ENCODE measurements at regions not wholly inside any gene's neighbourhood (a gene's known extent, or its start where the extent isn't known, plus 50 kb on each side); places are given as distances from the start of the nearest gene placed in this dataset.

GRCh38 chr16:60346256-60346655 lies 1612.1 kb upstream of the GOT2 start:
- TF ChIP-seq EZH2phosphoT487 (conservative IDR thresholded peaks at IDR 0.05; ENCODE audit: low read length) (no peak), CTCF (IDR thresholded peaks at IDR 0.05; ENCODE audit: insufficient read depth, low read length, poor library complexity, severe bottlenecking) (no peak)
- Histone ChIP-seq H3K27ac (ENCODE audit: low read depth, low read length) (no peak overlapping the region), H3K79me2 (ENCODE audit: insufficient read depth, low read length) (no peaks in the 10 kb centered on the region), H3K9ac (ENCODE audit: low read length) (no peak overlapping the region), H3K9me3 (ENCODE audit: insufficient read depth, low read length) (no peaks in the 10 kb centered on the region), H4K20me1 (ENCODE audit: low read depth, low read length) (no peaks in the 10 kb centered on the region), H3K36me3 (ENCODE audit: low read length) (no peaks in the 10 kb centered on the region), H3K4me2 (ENCODE audit: low read depth, low read length, poor library complexity, severe bottlenecking) (no peak overlapping the region), H2AFZ (ENCODE audit: low read depth, low read length, severe bottlenecking) (no peak overlapping the region), H3K9me2 (replicated peaks; ENCODE audit: insufficient read depth, low read length) (no peaks in the 10 kb centered on the region), H3F3A (ENCODE audit: insufficient read depth) (no peaks in the 10 kb centered on the region), H3K27me3 (ENCODE audit: low read length) (no peaks in the 10 kb centered on the region), H3K4me3 (ENCODE audit: insufficient read depth, low read length, poor library complexity, severe bottlenecking) (no peak overlapping the region)

GRCh38 chr16:60337671-60338070 lies 1603.6 kb upstream of the GOT2 start:
- H4K20me1 ChIP-seq (ENCODE audit: low read depth, low read length), result no peaks in the 10 kb centered on the region
- no peak overlapping the region for H3K4me3 ChIP-seq (ENCODE audit: insufficient read depth, low read length, poor library complexity, severe bottlenecking)
- no peaks in the 10 kb centered on the region for H3F3A ChIP-seq (ENCODE audit: insufficient read depth)
- H3K9me2 ChIP-seq (replicated peaks; ENCODE audit: insufficient read depth, low read length), result no peaks in the 10 kb centered on the region
- no peaks in the 10 kb centered on the region for H3K79me2 ChIP-seq (ENCODE audit: insufficient read depth, low read length)
- no peaks in the 10 kb centered on the region for H3K36me3 ChIP-seq (ENCODE audit: low read length)
- no peaks in the 10 kb centered on the region for H3K9me3 ChIP-seq (ENCODE audit: insufficient read depth, low read length)
- no peak overlapping the region for H2AFZ ChIP-seq (ENCODE audit: low read depth, low read length, severe bottlenecking)
- H3K9ac ChIP-seq (ENCODE audit: low read length), result no peak overlapping the region
- H3K27ac ChIP-seq (ENCODE audit: low read depth, low read length), result no peak overlapping the region
- no peaks in the 10 kb centered on the region for H3K27me3 ChIP-seq (ENCODE audit: low read length)
- no peak overlapping the region for H3K4me2 ChIP-seq (ENCODE audit: low read depth, low read length, poor library complexity, severe bottlenecking)
- TF ChIP-seq CTCF (IDR thresholded peaks at IDR 0.05; ENCODE audit: insufficient read depth, low read length, poor library complexity, severe bottlenecking) (no peak), EZH2phosphoT487 (conservative IDR thresholded peaks at IDR 0.05; ENCODE audit: low read length) (no peak)

GRCh38 chr16:60331168-60331567 lies 1597.1 kb upstream of the GOT2 start:
- no peak overlapping the region for H3K4me3 ChIP-seq (ENCODE audit: insufficient read depth, low read length, poor library complexity, severe bottlenecking)

More at GRCh38 chr16:60331168-60331567, 1597.1 kb upstream of the GOT2 start:
- H3K27ac ChIP-seq (ENCODE audit: low read depth, low read length), result no peak overlapping the region
- H4K20me1 ChIP-seq (ENCODE audit: low read depth, low read length), result no peaks in the 10 kb centered on the region
- no peak overlapping the region for H3K4me2 ChIP-seq (ENCODE audit: low read depth, low read length, poor library complexity, severe bottlenecking)
- H2AFZ ChIP-seq (ENCODE audit: low read depth, low read length, severe bottlenecking), result no peak overlapping the region
- no peak overlapping the region for H3K9ac ChIP-seq (ENCODE audit: low read length)
- no peaks in the 10 kb centered on the region for H3K36me3 ChIP-seq (ENCODE audit: low read length)
- no peaks in the 10 kb centered on the region for H3F3A ChIP-seq (ENCODE audit: insufficient read depth)
- H3K9me2 ChIP-seq (replicated peaks; ENCODE audit: insufficient read depth, low read length), result no peaks in the 10 kb centered on the region
- no peaks in the 10 kb centered on the region for H3K27me3 ChIP-seq (ENCODE audit: low read length)
- no peaks in the 10 kb centered on the region for H3K9me3 ChIP-seq (ENCODE audit: insufficient read depth, low read length)
- no peak for TF ChIP-seq EZH2phosphoT487 (conservative IDR thresholded peaks at IDR 0.05; ENCODE audit: low read length)
- TF ChIP-seq CTCF (IDR thresholded peaks at IDR 0.05; ENCODE audit: insufficient read depth, low read length, poor library complexity, severe bottlenecking), result no peak
- H3K79me2 ChIP-seq (ENCODE audit: insufficient read depth, low read length), result no peaks in the 10 kb centered on the region

All from SU-DHL-6 (cell line).